Loucy (cell line): ENCODE measurements at regions not wholly inside any gene's neighbourhood (a gene's known extent, or its start where the extent isn't known, plus 50 kb on each side); places are given as distances from the start of the nearest gene placed in this dataset.

Experiments used
- H2AFZ ChIP-seq: fragments of 200-600 bp; sonication (generic); 2 replicates; pipeline ENCODE4 v1.6.0; 2016; ENCODE audit warnings: antibody characterized with exemption, mild to moderate bottlenecking, low read length, moderate library complexity
- H3F3A ChIP-seq: fragments of 200-600 bp; 2 replicates; pipeline ENCODE4 v1.6.0; 2016; ENCODE audit warnings: antibody characterized with exemption, low read depth, mild to moderate bottlenecking
- H3K27me3 ChIP-seq: fragments of 200-600 bp; sonication (generic); 2 replicates; pipeline ENCODE4 v1.6.1; 2014; ENCODE audit warnings: low read length, mild to moderate bottlenecking; ENCODE audit not compliant: insufficient read depth, poor library complexity, severe bottlenecking
- H3K36me3 ChIP-seq: fragments of 200-600 bp; sonication (generic); 2 replicates; pipeline ENCODE4 v1.6.1; 2016; ENCODE audit warnings: low read length; ENCODE audit not compliant: insufficient read depth
- H3K4me1 ChIP-seq: fragments of 200-600 bp; sonication (generic); 2 replicates; pipeline ENCODE4 v1.5.1; 2014; ENCODE audit warnings: low read length, mild to moderate bottlenecking; ENCODE audit not compliant: insufficient read depth, poor library complexity, severe bottlenecking
- H3K4me2 ChIP-seq: fragments of 200-600 bp; sonication (generic); 2 replicates; pipeline ENCODE4 v1.6.0; 2014; ENCODE audit warnings: antibody characterized with exemption, low read length, low read depth, mild to moderate bottlenecking; ENCODE audit not compliant: poor library complexity, severe bottlenecking
- H3K4me3 ChIP-seq: fragments of 200-600 bp; sonication (generic); 2 replicates; pipeline ENCODE4 v1.5.1; 2014; ENCODE audit warnings: low read length, mild to moderate bottlenecking, mixed read lengths; ENCODE audit not compliant: poor library complexity, severe bottlenecking
- H3K79me2 ChIP-seq: fragments of 200-600 bp; sonication (generic); 2 replicates; pipeline ENCODE4 v1.6.1; 2014; ENCODE audit warnings: low read length; ENCODE audit not compliant: insufficient read depth
- H3K9ac ChIP-seq: fragments of 200-600 bp; sonication (generic); 2 replicates; pipeline ENCODE4 v1.6.0; 2014; ENCODE audit warnings: mild to moderate bottlenecking, low read depth, low read length, moderate library complexity; ENCODE audit not compliant: poor library complexity, severe bottlenecking
- H3K9me2 ChIP-seq: fragments of 200-600 bp; sonication (generic); replicated peaks from 2 replicates; pipeline ENCODE4 v1.6.1; 2016; ENCODE audit warnings: low read depth, low read length, mixed read lengths
- H3K9me3 ChIP-seq: fragments of 200-600 bp; sonication (generic); 2 replicates; pipeline ENCODE4 v1.6.1; 2014; ENCODE audit warnings: mild to moderate bottlenecking, antibody characterized with exemption, low read length, low read depth; ENCODE audit not compliant: insufficient read depth
- H4K20me1 ChIP-seq: fragments of 200-600 bp; sonication (generic); 2 replicates; pipeline ENCODE4 v1.6.0; 2014; ENCODE audit warnings: antibody characterized with exemption, low read length, mild to moderate bottlenecking; ENCODE audit not compliant: insufficient read depth, poor library complexity, severe bottlenecking
- EZH2phosphoT487 ChIP-seq: fragments of 200-600 bp; IDR thresholded peaks from 2 replicates; pipeline ENCODE4 v1.6.1; 2018; ENCODE audit warnings: antibody characterized with exemption, mild to moderate bottlenecking, moderate library complexity, borderline replicate concordance
- TF ChIP-seq, protein P1 (sequence below): fragments of 200-600 bp; sonication (generic); conservative IDR thresholded peaks from 2 replicates; pipeline ENCODE4 v1.5.1; 2014; ENCODE audit warnings: mild to moderate bottlenecking, antibody characterized with exemption, low read length

DNA sequence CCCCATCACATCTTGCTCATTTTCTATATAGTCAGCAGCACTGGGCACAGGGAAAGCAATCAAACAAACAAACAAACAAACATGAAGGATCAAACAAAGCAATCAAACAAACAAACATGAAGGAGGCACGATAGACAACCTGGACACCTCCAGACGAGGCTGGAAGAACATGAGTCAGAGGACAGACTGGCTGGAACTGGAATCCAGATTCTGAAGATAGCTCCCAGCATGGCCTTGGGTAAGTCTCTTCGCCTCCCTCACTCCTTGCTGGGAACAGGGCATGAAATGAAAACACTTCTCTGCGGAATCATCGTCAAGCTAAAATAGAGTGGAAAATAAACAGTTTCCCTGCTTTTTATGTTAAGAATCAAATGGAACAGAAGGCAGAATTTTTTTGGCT lies 984.8 kb downstream of the VRK1 start:
- Histone ChIP-seq H3K27me3 (no peaks in the 10 kb centered on the region), H3F3A (no peaks in the 10 kb centered on the region), H2AFZ (no peak overlapping the region), H3K9ac (no peak overlapping the region), H3K4me1 (no peaks in the 10 kb centered on the region), H3K79me2 (no peaks in the 10 kb centered on the region), H3K9me3 (no peaks in the 10 kb centered on the region), H4K20me1 (no peaks in the 10 kb centered on the region), H3K4me3 (no peak overlapping the region), H3K4me2 (no peak overlapping the region), H3K36me3 (no peaks in the 10 kb centered on the region), H3K9me2 (no peaks in the 10 kb centered on the region)
- TF ChIP-seq, protein P1, sequence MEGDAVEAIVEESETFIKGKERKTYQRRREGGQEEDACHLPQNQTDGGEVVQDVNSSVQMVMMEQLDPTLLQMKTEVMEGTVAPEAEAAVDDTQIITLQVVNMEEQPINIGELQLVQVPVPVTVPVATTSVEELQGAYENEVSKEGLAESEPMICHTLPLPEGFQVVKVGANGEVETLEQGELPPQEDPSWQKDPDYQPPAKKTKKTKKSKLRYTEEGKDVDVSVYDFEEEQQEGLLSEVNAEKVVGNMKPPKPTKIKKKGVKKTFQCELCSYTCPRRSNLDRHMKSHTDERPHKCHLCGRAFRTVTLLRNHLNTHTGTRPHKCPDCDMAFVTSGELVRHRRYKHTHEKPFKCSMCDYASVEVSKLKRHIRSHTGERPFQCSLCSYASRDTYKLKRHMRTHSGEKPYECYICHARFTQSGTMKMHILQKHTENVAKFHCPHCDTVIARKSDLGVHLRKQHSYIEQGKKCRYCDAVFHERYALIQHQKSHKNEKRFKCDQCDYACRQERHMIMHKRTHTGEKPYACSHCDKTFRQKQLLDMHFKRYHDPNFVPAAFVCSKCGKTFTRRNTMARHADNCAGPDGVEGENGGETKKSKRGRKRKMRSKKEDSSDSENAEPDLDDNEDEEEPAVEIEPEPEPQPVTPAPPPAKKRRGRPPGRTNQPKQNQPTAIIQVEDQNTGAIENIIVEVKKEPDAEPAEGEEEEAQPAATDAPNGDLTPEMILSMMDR = no peak
- TF ChIP-seq EZH2phosphoT487 = no peak

DNA sequence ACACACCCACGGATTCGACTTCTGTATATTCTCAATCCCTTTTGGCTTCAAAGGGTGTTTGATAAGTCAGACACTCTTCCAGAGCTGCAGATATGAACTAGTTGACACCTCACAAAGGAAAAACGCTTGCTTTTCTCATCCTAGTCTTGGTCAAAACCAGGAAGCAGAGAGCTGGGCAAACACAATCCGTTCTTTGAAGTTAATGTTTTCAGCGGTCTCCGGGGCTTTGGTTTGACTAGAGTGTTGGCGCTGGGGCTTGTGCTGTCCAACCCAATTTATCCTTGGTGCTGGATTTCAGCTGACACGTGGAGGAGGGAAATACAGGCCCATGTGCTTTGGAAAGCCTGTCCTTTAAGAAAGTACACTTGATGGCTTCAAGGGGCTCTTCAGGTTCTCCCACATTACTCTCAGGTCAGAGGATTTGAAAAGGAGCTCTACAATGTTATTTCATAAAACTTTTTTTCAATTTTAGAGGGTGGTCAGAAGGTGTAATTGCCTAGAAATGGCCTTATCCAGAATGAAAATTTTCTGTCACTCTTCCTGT lies 985.8 kb downstream of the VRK1 start:
- H3K4me3 ChIP-seq = no peak overlapping the region
- no peaks in the 10 kb centered on the region for H3K27me3 ChIP-seq
- H3K9ac ChIP-seq = no peak overlapping the region
- no peaks in the 10 kb centered on the region for H4K20me1 ChIP-seq
- no peaks in the 10 kb centered on the region for H3K79me2 ChIP-seq
- TF ChIP-seq EZH2phosphoT487 = no peak
- TF ChIP-seq, protein P1 = no peak
- no peaks in the 10 kb centered on the region for H3K4me1 ChIP-seq
- no peak overlapping the region for H3K4me2 ChIP-seq
- H3K36me3 ChIP-seq = no peaks in the 10 kb centered on the region
- no peaks in the 10 kb centered on the region for H3K9me2 ChIP-seq
- no peaks in the 10 kb centered on the region for H3K9me3 ChIP-seq
- H3F3A ChIP-seq = no peaks in the 10 kb centered on the region
- H2AFZ ChIP-seq = no peak overlapping the region

DNA sequence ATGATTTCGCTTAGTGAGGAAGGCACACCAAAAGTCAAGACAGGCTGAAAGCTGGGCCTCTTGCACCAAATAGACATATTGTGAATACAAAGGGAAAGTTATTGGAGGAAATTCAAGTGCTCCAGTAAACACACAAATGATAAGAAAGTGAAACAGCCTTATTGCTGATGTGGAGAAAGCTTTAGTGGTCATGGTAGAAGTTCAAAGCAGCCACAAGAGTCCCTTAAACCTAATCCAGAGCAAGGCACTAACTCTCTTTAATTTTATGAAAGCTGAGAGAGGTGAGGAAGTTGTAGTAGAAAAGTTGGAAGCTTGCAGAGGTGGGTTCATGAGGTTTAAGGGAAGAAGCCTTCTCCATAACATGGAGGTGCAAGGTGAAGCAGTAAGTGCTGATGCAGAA lies 988.3 kb downstream of the VRK1 start:
- Histone ChIP-seq H3K9me3 (no peaks in the 10 kb centered on the region), H3K36me3 (no peaks in the 10 kb centered on the region), H3K9ac (no peak overlapping the region), H3K4me3 (no peak overlapping the region), H3K4me2 (no peak overlapping the region), H3F3A (no peaks in the 10 kb centered on the region), H3K27me3 (no peaks in the 10 kb centered on the region), H2AFZ (no peak overlapping the region), H3K4me1 (no peaks in the 10 kb centered on the region), H3K79me2 (no peaks in the 10 kb centered on the region), H4K20me1 (no peaks in the 10 kb centered on the region), H3K9me2 (no peaks in the 10 kb centered on the region)
- no peak for TF ChIP-seq EZH2phosphoT487
- TF ChIP-seq, protein P1 = no peak
